ENCODE measurements at regions not wholly inside any gene's neighbourhood (a gene's known extent, or its start where the extent isn't known, plus 50 kb on each side); places are given as distances from the start of the nearest gene placed in this dataset.

DNA sequence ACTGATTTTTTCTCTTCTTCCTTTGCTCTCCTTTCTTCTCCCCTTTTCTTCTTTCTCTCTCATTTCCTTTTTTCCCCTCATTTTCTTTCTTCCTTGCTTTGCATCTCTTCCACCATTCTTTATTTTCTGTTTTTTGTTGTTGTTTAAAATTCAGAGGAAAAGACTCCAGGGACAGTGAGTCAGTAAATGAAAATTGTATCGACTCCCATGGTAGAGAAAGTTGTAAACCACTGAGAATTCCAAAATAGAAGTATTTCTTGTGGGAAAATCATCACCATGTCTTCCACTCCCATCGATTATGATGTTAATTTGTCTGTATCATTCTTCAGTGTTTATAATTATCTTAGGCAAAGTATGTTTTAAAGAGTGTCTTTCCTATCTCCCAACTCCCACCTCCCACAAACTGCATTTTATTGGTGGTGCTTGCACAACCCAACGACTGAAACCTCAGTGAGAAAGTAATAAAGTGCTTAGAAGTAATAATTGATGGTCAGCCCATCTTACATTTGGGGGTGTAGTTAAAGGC lies 134.3 kb downstream of the IRS1 start:
- TF ChIP-seq, protein P1, sequence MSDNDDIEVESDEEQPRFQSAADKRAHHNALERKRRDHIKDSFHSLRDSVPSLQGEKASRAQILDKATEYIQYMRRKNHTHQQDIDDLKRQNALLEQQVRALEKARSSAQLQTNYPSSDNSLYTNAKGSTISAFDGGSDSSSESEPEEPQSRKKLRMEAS (IDR thresholded peaks at IDR 0.05) = no peak
- TF ChIP-seq, protein P2, sequence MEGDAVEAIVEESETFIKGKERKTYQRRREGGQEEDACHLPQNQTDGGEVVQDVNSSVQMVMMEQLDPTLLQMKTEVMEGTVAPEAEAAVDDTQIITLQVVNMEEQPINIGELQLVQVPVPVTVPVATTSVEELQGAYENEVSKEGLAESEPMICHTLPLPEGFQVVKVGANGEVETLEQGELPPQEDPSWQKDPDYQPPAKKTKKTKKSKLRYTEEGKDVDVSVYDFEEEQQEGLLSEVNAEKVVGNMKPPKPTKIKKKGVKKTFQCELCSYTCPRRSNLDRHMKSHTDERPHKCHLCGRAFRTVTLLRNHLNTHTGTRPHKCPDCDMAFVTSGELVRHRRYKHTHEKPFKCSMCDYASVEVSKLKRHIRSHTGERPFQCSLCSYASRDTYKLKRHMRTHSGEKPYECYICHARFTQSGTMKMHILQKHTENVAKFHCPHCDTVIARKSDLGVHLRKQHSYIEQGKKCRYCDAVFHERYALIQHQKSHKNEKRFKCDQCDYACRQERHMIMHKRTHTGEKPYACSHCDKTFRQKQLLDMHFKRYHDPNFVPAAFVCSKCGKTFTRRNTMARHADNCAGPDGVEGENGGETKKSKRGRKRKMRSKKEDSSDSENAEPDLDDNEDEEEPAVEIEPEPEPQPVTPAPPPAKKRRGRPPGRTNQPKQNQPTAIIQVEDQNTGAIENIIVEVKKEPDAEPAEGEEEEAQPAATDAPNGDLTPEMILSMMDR (IDR thresholded peaks at IDR 0.05) = no peak
- no peak for TF ChIP-seq HOXA7 (CRISPR knock-in tag; IDR thresholded peaks at IDR 0.05)
- no peak for TF ChIP-seq ZFP36 (IDR thresholded peaks at IDR 0.05; ENCODE audit: borderline replicate concordance, partially characterized antibody)
- no peak for TF ChIP-seq RCOR1 (IDR thresholded peaks at IDR 0.05; ENCODE audit: low read depth, low read length)
- TF ChIP-seq, protein P3, sequence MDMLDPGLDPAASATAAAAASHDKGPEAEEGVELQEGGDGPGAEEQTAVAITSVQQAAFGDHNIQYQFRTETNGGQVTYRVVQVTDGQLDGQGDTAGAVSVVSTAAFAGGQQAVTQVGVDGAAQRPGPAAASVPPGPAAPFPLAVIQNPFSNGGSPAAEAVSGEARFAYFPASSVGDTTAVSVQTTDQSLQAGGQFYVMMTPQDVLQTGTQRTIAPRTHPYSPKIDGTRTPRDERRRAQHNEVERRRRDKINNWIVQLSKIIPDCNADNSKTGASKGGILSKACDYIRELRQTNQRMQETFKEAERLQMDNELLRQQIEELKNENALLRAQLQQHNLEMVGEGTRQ (IDR thresholded peaks at IDR 0.05) = no peak
- no peak for TF ChIP-seq KDM5A (IDR thresholded peaks at IDR 0.05)
- no peak for TF ChIP-seq JUN (IDR thresholded peaks at IDR 0.05)
- TF ChIP-seq EP300 (IDR thresholded peaks at IDR 0.05) = no peak
- no peak for TF ChIP-seq TFCP2L1 (CRISPR knock-in tag; IDR thresholded peaks at IDR 0.05)

Data from A549 (cell line).